Body of pancreas (tissue), 4 donors: ENCODE measurements at regions not wholly inside any gene's neighbourhood (a gene's known extent, or its start where the extent isn't known, plus 50 kb on each side); places are given as distances from the start of the nearest gene placed in this dataset.

Experiments used
- CTCF ChIP-seq, 7 experiments: fragments of 450-650 bp in 4 of 7; fragments of 200-600 bp in 3 of 7; sonication (generic) in 3 of 7; IDR thresholded peaks; one replicate each; pipeline ENCODE4 v1.5.1; 2016 to 2019; ENCODE audit warnings: antibody characterized with exemption in 7 of 7
- POLR2A ChIP-seq, 3 donors: fragments of 450-650 bp; IDR thresholded peaks; one replicate each; pipeline ENCODE4 v1.6.1; 2016; ENCODE audit warnings: antibody characterized with exemption in 3 of 3, mild to moderate bottlenecking in 2 of 3

GRCh38 chr1:193342811-193343210 is 156.4 kb upstream of the B3GALT2 start:
- no peak for TF ChIP-seq POLR2A (IDR thresholded peaks at IDR 0.05)
- no peak for TF ChIP-seq CTCF (IDR thresholded peaks at IDR 0.05)
